ENCODE measurements at regions not wholly inside any gene's neighbourhood (a gene's known extent, or its start where the extent isn't known, plus 50 kb on each side); places are given as distances from the start of the nearest gene placed in this dataset.

GRCh38 chr6:84445068-84445467 is 217.6 kb upstream of the CEP162 start (continued):
- no peak for TF ChIP-seq ZNF462 (CRISPR knock-in tag; IDR thresholded peaks at IDR 0.05)
- no peak for TF ChIP-seq POLR2AphosphoS5 (IDR thresholded peaks at IDR 0.05; ENCODE audit: low read depth)

GRCh38 chr6:84442208-84442607 is 214.8 kb upstream of the CEP162 start:
- ATAC-seq (no peak), DNase-seq (ENCODE audit: low spot score) (no peak)
- Mint-ChIP-seq H3K9me3 (no peaks in the 10 kb centered on the region), H3K27ac (no peak overlapping the region), H3K36me3 (ENCODE audit: low read depth) (no peaks in the 10 kb centered on the region), H3K4me1 (peaks cover 2% of the 10 kb centered on the region; the same call in 2 of the 3 replicates), H3K27me3 (ENCODE audit: insufficient read depth, low read depth, poor library complexity) (peaks cover 4% of the 10 kb centered on the region), H3K4me3 (no peak overlapping the region)
- no peak overlapping the region for H2AFZ ChIP-seq
- H4K20me1 ChIP-seq (replicated peaks; ENCODE audit: insufficient read depth) = no peaks in the 10 kb centered on the region
- no peaks in the 10 kb centered on the region for H3K9me2 ChIP-seq (ENCODE audit: insufficient read depth)
- no peaks in the 10 kb centered on the region for H3K79me2 ChIP-seq (replicated peaks; ENCODE audit: insufficient read depth)
- H3K4me3 ChIP-seq = no peak overlapping the region
- H3K4me1 ChIP-seq (ENCODE audit: insufficient read depth) = 0 out of 2 replicates have a peak, but pooled peaks cover 2% of the 10 kb centered on the region
- no peak overlapping the region for H3K27ac ChIP-seq (ENCODE audit: low read depth)
- no peaks in the 10 kb centered on the region for H3K36me3 ChIP-seq (ENCODE audit: insufficient read depth)
- H3K27me3 ChIP-seq (ENCODE audit: insufficient read depth) = no peaks in the 10 kb centered on the region
- no peak overlapping the region for H3K4me2 ChIP-seq
- H3F3A ChIP-seq (replicated peaks; ENCODE audit: low read depth) = no peaks in the 10 kb centered on the region
- TF ChIP-seq CREB1 (CRISPR knock-in tag; IDR thresholded peaks at IDR 0.05; ENCODE audit: low read depth) = no peak
- TF ChIP-seq EZH2 (IDR thresholded peaks at IDR 0.05; ENCODE audit: low read depth, unreplicated experiment) = no peak
- no peak for TF ChIP-seq CTCF (conservative IDR thresholded peaks at IDR 0.05; ENCODE audit: low read depth in 2 of 2)
- no peak for TF ChIP-seq ZNF114 (CRISPR knock-in tag; IDR thresholded peaks at IDR 0.05)
- no peak for TF ChIP-seq ETS1 (IDR thresholded peaks at IDR 0.05)
- TF ChIP-seq REST (IDR thresholded peaks at IDR 0.05; ENCODE audit: unreplicated experiment) = no peak
- no peak for TF ChIP-seq STAT1 (IDR thresholded peaks at IDR 0.05; ENCODE audit: unreplicated experiment)
